ENCODE measurements at regions not wholly inside any gene's neighbourhood (a gene's known extent, or its start where the extent isn't known, plus 50 kb on each side); places are given as distances from the start of the nearest gene placed in this dataset.

GRCh38 chr17:79473876-79474440 lies 136.9 kb downstream of the RBFOX3 start:
- H3K9me1 ChIP-seq (replicated peaks; ENCODE audit: control insufficient read depth, extremely low read depth, insufficient read depth, low read length) = no peaks in the 10 kb centered on the region
- H3K27ac ChIP-seq (ENCODE audit: insufficient read depth, low read depth, low read length) = no peak overlapping the region
- no peak for DNase-seq (ENCODE audit: low read depth, low spot score)
- no peaks in the 10 kb centered on the region for H3K9me3 ChIP-seq (replicated peaks; ENCODE audit: control insufficient read depth, insufficient read depth, low read length)
- no peak overlapping the region for H2AFZ ChIP-seq (ENCODE audit: low read depth, low read length)
- H4K20me1 ChIP-seq (replicated peaks; ENCODE audit: control insufficient read depth, extremely low read depth, insufficient read depth, low read length) = no peaks in the 10 kb centered on the region
- no peak overlapping the region for H3K9ac ChIP-seq (replicated peaks; ENCODE audit: extremely low read depth, insufficient read depth, low read length)
- no peak overlapping the region for H3K4me3 ChIP-seq (replicated peaks in 1 of 3; ENCODE audit: insufficient read depth in 1 of 3, low read depth in 1 of 3, low read length in 3 of 3)
- dilution Hi-C loops (cut with MboI; ENCODE audit: extremely low pct_ligation_motif_present, low sequenced_read_pairs) (no loop called here), intact Hi-C loops (cut with micrococcal nuclease) (no loop called here)
- H3K4me1 ChIP-seq (ENCODE audit: control insufficient read depth, extremely low read depth, insufficient read depth, low read length) = no peaks in the 10 kb centered on the region
- H3K36me3 ChIP-seq (ENCODE audit: control insufficient read depth in 2 of 2, extremely low read depth in 1 of 2, insufficient read depth in 2 of 2, low read length in 2 of 2) = no peaks in the 10 kb centered on the region
- no peak overlapping the region for H3K4me2 ChIP-seq (ENCODE audit: insufficient read depth, low read length)
- H3K79me2 ChIP-seq (ENCODE audit: control insufficient read depth, insufficient read depth, low read length) = no peaks in the 10 kb centered on the region
- ChIA-PET POLR2A (no interaction called here), CTCF (no interaction called here)
- no TSS peak for BruUV-seq (replicated peaks)
- no peak for FAIRE-seq
- H3K27me3 ChIP-seq (ENCODE audit: control insufficient read depth in 2 of 2, insufficient read depth in 2 of 2, low read length in 2 of 2) = no peaks in the 10 kb centered on the region
- TF ChIP-seq MYC (IDR thresholded peaks at IDR 0.05; ENCODE audit: low read depth, low read length) (no peak), FOS (IDR thresholded peaks at IDR 0.05; ENCODE audit: borderline replicate concordance, insufficient read depth, low read length) (no peak), GATA2 (IDR thresholded peaks at IDR 0.05; ENCODE audit: insufficient read depth, insufficient read length, low read depth, low read length) (no peak), MAX (IDR thresholded peaks at IDR 0.05; ENCODE audit: insufficient read depth, insufficient read length) (no peak), EZH2 (IDR thresholded peaks at IDR 0.05; ENCODE audit: borderline replicate concordance, low read depth, low read length, severe bottlenecking) (no peak), POLR2AphosphoS5 (IDR thresholded peaks at IDR 0.05; ENCODE audit: insufficient read depth, low read depth, low read length) (no peak), JUN (IDR thresholded peaks at IDR 0.05; ENCODE audit: borderline replicate concordance, insufficient read depth, insufficient read length, low read depth) (no peak), POLR2A (IDR thresholded peaks at IDR 0.05; ENCODE audit: low read depth, low read length) (no peak)
- TF ChIP-seq, protein P1, sequence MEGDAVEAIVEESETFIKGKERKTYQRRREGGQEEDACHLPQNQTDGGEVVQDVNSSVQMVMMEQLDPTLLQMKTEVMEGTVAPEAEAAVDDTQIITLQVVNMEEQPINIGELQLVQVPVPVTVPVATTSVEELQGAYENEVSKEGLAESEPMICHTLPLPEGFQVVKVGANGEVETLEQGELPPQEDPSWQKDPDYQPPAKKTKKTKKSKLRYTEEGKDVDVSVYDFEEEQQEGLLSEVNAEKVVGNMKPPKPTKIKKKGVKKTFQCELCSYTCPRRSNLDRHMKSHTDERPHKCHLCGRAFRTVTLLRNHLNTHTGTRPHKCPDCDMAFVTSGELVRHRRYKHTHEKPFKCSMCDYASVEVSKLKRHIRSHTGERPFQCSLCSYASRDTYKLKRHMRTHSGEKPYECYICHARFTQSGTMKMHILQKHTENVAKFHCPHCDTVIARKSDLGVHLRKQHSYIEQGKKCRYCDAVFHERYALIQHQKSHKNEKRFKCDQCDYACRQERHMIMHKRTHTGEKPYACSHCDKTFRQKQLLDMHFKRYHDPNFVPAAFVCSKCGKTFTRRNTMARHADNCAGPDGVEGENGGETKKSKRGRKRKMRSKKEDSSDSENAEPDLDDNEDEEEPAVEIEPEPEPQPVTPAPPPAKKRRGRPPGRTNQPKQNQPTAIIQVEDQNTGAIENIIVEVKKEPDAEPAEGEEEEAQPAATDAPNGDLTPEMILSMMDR (IDR thresholded peaks at IDR 0.05; ENCODE audit: extremely low read depth in 1 of 2, insufficient read depth in 1 of 2, low read depth in 1 of 2, low read length in 2 of 2) = no peak
